Activated T-cell treated with anti-CD3 and anti-CD28 coated beads, Interleukin-2, amount 50 U/mL, for 4 hours (primary cell): ENCODE measurements at regions not wholly inside any gene's neighbourhood (a gene's known extent, or its start where the extent isn't known, plus 50 kb on each side); places are given as distances from the start of the nearest gene placed in this dataset.

ENCODE experiments used
- ATAC-seq, 2 donors: fragments of 200-7000 bp; cut with Tn5 transposase; one replicate each; pipeline ENCODE4 v1.10.0; 2021
- DNase-seq: peaks from one replicate; pipeline ENCODE4 v3.0.0-alpha.2; 2020
- H3K27me3 Mint-ChIP-seq: one replicate; pipeline ENCODE4 v1.8.0; 2021; ENCODE audit warnings: low read depth, mixed read lengths
- H3K36me3 Mint-ChIP-seq: one replicate; pipeline ENCODE4 v1.8.0; 2022; ENCODE audit warnings: mixed read lengths; ENCODE audit not compliant: insufficient read depth
- H3K4me1 Mint-ChIP-seq: one replicate; pipeline ENCODE4 v1.8.0; 2021; ENCODE audit warnings: low read depth, mixed read lengths
- H3K4me3 Mint-ChIP-seq: one replicate; pipeline ENCODE4 v1.8.0; 2021; ENCODE audit warnings: mild to moderate bottlenecking, moderate library complexity, mixed read lengths
- H3K9me3 Mint-ChIP-seq: one replicate; pipeline ENCODE4 v1.8.0; 2021; ENCODE audit warnings: mixed read lengths

GRCh38 chr7:1372671-1373379, 86.4 kb downstream of the MICALL2 start:
- H3K27me3 Mint-ChIP-seq = peaks cover 49% of the 10 kb centered on the region
- no peak for ATAC-seq
- H3K4me1 Mint-ChIP-seq = peaks cover 2% of the 10 kb centered on the region

GRCh38 chr7:1377111-1377909, 82.0 kb downstream of the MICALL2 start:
- DNase-seq = no peak
- Mint-ChIP-seq H3K9me3 (no peaks in the 10 kb centered on the region), H3K4me3 (no peak overlapping the region), H3K4me1 (no peaks in the 10 kb centered on the region), H3K36me3 (no peaks in the 10 kb centered on the region), H3K27me3 (peaks cover 26% of the 10 kb centered on the region)
- ATAC-seq = no peak

More at GRCh38 chr7:1372671-1373379, 86.4 kb downstream of the MICALL2 start:
- H3K4me3 Mint-ChIP-seq = no peak overlapping the region
- no peaks in the 10 kb centered on the region for H3K9me3 Mint-ChIP-seq
- H3K36me3 Mint-ChIP-seq = no peaks in the 10 kb centered on the region
- DNase-seq = no peak

GRCh38 chr7:1378610-1379601, 80.4 kb downstream of the MICALL2 start:
- H3K27me3 Mint-ChIP-seq = peaks cover 24% of the 10 kb centered on the region
- H3K4me1 Mint-ChIP-seq = no peaks in the 10 kb centered on the region
- no peaks in the 10 kb centered on the region for H3K9me3 Mint-ChIP-seq
- ATAC-seq (no peak), DNase-seq (no peak)
- H3K4me3 Mint-ChIP-seq = no peak overlapping the region
- H3K36me3 Mint-ChIP-seq = no peaks in the 10 kb centered on the region

- peaks cover 25% of the 10 kb centered on the region for H3K27me3 Mint-ChIP-seq
- H3K4me3 Mint-ChIP-seq = no peak overlapping the region
- ATAC-seq (no peak), DNase-seq (no peak)
- H3K36me3 Mint-ChIP-seq = no peaks in the 10 kb centered on the region
- H3K4me1 Mint-ChIP-seq = no peaks in the 10 kb centered on the region
- H3K9me3 Mint-ChIP-seq = no peaks in the 10 kb centered on the region
These were observed 78.9 kb downstream of the MICALL2 start for GRCh38 chr7:1380231-1380815.

GRCh38 chr7:1380821-1381580, 78.3 kb downstream of the MICALL2 start:
- Mint-ChIP-seq H3K9me3 (no peaks in the 10 kb centered on the region), H3K4me1 (no peaks in the 10 kb centered on the region), H3K27me3 (peaks cover 25% of the 10 kb centered on the region), H3K4me3 (no peak overlapping the region), H3K36me3 (no peaks in the 10 kb centered on the region)
- DNase-seq (no peak), ATAC-seq (no peak)

- no peaks in the 10 kb centered on the region for H3K36me3 Mint-ChIP-seq
- no peak overlapping the region for H3K4me3 Mint-ChIP-seq
- H3K27me3 Mint-ChIP-seq = peaks cover 21% of the 10 kb centered on the region
- H3K9me3 Mint-ChIP-seq = no peaks in the 10 kb centered on the region
- DNase-seq (no peak), ATAC-seq (no peak)
- H3K4me1 Mint-ChIP-seq = no peaks in the 10 kb centered on the region
These were observed 76.5 kb downstream of the MICALL2 start for GRCh38 chr7:1382553-1383397.

GRCh38 chr7:1383398-1384112, 75.7 kb downstream of the MICALL2 start:
- Mint-ChIP-seq H3K4me1 (no peaks in the 10 kb centered on the region), H3K27me3 (peaks cover 29% of the 10 kb centered on the region), H3K9me3 (no peaks in the 10 kb centered on the region), H3K36me3 (no peaks in the 10 kb centered on the region), H3K4me3 (no peak overlapping the region)
- DNase-seq (no peak), ATAC-seq (no peak)

- H3K27me3 Mint-ChIP-seq = peaks cover 32% of the 10 kb centered on the region
- no peaks in the 10 kb centered on the region for H3K36me3 Mint-ChIP-seq
- H3K9me3 Mint-ChIP-seq = no peaks in the 10 kb centered on the region
- no peaks in the 10 kb centered on the region for H3K4me1 Mint-ChIP-seq
- DNase-seq (no peak), ATAC-seq (no peak)
- H3K4me3 Mint-ChIP-seq = no peak overlapping the region
These were observed 75.2 kb downstream of the MICALL2 start for GRCh38 chr7:1384113-1384415.
